ENCODE measurements at regions not wholly inside any gene's neighbourhood (a gene's known extent, or its start where the extent isn't known, plus 50 kb on each side); places are given as distances from the start of the nearest gene placed in this dataset.

GRCh38 chr12:125491553-125491952, 426.3 kb downstream of the AACS start (continued):
- no peak for TF ChIP-seq CHD7 (IDR thresholded peaks at IDR 0.05; ENCODE audit: insufficient replicate concordance, low read length)
- no peak for TF ChIP-seq FOSL1 (IDR thresholded peaks at IDR 0.05; ENCODE audit: insufficient read depth, low read depth, low read length)
- TF ChIP-seq KDM4A (IDR thresholded peaks at IDR 0.05; ENCODE audit: low read depth, low read length, severe bottlenecking), result no peak
- TF ChIP-seq USF2 (IDR thresholded peaks at IDR 0.05; ENCODE audit: low read length), result no peak
- no peak for TF ChIP-seq YY1 (IDR thresholded peaks at IDR 0.05; ENCODE audit: low read depth, low read length)
- no peak for TF ChIP-seq CBX8 (IDR thresholded peaks at IDR 0.05; ENCODE audit: borderline replicate concordance, low read depth, low read length)
